ENCODE measurements at regions not wholly inside any gene's neighbourhood (a gene's known extent, or its start where the extent isn't known, plus 50 kb on each side); places are given as distances from the start of the nearest gene placed in this dataset.

DNA sequence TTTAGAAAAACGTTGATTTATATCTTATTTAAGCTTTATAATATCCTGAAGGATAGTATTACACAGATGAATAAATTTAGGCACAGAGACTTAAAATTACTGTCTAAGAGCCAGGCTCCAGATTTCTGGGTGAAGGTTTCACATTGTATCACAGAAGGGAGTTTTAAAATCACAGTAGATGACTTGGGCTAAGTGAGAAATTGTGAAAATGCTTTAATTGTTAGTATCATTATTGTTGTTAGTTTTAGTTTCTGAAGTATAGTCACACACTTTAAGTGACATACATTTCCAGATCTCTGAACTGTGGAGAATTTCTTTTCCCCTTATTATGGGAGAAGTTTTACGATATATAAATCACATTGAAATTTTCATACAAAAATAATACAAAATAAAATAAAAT lies 83.5 kb downstream of the NDUFS5 start:
- no peak for DNase-seq

DNA sequence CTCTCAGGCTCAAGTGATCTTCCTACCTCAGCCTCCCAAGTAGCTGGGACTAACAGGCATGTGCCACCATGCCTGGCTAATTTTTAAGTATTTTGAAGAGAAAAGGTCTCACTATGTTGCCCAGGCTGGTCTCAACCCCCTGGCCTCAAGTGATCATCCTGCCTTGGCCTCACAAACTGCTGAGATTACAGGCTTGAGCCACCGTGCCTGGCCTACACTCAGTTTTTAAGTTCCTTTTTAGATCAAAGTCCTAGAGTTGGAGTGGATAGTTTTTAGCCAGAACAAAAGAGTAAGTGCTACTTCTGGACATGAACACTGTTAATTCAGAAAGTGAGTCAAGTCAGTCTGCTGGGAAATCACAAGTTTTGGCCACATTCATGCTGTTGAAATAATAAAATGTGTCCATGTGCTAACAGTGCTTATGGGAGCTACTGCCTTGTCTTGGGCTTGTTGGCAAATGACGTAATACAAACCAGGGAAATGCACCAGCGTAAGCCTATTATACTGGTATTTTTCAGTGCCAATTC lies 84.2 kb downstream of the NDUFS5 start:
- no peak for DNase-seq

- DNase-seq = no peak
Measured at GRCh38 chr1:39110882-39111281, 84.7 kb downstream of the NDUFS5 start.

GRCh38 chr1:39113109-39113743 lies 87.1 kb downstream of the NDUFS5 start:
- DNase-seq = no peak

DNA sequence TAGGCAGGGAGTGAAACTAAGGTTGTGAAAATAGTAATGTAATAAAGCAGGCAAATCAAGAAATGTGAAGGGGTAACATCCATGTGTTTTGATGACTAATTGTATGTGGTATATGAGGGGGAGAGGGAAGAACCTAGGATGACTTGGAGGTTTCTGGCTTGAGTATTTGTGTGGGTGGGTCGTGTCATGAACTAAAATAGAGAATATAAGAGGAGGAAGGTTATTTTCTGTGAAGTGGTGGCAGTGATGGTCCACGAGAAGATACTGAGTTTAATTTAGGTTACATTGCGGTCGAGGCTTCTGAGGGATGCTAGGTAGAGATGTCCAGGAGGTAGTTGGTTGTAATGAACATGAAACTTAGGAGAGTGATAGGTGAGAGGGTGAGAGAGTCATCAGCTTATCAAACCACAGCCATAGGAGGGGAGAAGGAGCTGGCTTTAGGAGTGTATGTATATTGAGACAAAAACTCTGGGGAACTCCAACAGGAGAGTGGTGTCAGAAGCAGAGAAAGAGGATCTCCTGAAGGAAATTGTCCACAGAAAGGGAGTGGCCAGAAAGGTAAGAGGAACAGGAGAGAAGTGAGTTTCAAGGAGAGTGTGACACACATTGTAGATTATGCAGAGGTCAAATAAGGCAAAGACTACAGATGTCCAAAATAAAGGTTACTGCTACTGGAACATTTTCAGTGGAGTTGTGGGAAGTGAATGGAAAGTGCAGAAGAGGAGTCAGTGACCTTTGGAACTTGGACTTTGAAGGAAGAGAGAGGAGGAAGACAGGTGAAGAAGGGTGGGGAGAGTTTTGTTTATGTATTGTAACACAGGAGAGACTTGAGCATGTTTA lies 89.0 kb upstream of the MACF1 start:
- DNase-seq = no peak

DNA sequence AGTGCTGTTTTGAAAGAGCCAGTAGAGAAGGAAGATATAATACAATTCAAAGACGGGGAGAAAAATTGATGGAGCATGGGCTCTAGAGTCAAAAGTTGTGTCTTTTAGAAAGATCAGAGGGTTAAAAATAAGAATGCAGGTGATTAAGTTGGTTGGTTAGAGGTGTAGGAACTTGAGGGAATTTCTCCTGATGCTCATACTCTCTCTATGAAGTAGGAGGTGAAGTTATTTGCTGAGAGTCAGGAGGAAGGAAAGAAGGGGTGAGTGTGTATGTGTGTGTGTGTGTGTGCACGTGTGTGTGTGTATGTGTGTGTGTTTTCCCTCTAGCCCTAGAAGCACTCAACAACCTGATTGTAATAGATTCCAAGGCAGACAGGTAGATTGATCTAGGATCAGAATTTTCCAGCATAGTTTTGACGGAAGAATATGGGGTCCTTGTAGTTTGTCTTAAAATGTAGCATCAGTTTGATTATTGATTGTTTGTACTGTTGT lies 88.3 kb upstream of the MACF1 start:
- no peak for DNase-seq

- no peak for DNase-seq
Measured at GRCh38 chr1:39116860-39117728, 87.4 kb upstream of the MACF1 start.

DNA sequence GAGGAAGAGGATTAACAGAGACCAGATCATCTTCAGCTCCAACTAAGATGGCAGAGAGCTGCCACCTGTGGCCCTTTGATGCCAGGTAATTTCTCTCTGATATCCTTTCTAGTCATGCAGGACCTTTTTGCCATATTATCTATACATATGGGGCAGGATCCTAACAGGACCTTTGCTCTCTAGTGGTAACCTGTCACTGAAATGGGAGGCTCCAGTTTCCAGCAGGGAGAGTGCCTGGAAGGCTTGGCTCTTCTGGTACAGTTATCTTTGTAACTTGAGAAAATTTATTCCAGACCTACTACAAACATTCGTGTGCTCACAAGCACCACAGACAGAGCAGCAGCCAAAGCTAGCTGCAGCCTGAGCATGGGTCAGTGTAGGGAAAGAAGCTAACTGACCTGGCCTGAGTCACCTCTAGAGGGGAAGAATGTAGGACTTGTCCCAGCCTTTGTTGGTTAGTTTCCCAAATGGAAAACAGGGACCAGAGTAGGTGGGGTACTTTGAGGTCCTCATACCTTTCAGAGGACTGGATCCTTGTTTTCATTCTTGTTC lies 86.5 kb upstream of the MACF1 start:
- DNase-seq = no peak

DNA sequence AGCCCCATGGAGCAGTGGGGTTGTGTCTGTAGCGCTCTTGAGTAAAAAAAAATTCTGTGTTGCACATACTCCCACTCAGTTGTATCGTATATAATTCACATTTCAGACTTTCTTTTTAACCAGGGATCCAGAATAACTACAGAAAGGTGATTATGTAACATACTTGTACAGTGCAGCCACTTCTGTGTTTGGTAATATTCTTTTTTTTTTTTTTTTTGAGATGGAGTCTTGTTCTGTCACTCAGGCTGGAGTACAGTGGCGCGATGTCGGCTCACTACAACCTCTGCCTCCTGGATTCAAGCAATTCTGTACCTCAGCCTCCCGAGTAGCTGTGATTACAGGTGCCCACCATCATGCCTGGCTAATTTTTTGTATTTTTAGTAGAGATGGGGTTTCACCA lies 82.4 kb upstream of the MACF1 start:
- DNase-seq = no peak

- DNase-seq = no peak
Measured at GRCh38 chr1:39124282-39124681, 80.2 kb upstream of the MACF1 start.

GRCh38 chr1:39127513-39127912 lies 77.0 kb upstream of the MACF1 start:
- DNase-seq = no peak

- DNase-seq = no peak
Measured at GRCh38 chr1:39128126-39128525, 76.4 kb upstream of the MACF1 start.

DNA sequence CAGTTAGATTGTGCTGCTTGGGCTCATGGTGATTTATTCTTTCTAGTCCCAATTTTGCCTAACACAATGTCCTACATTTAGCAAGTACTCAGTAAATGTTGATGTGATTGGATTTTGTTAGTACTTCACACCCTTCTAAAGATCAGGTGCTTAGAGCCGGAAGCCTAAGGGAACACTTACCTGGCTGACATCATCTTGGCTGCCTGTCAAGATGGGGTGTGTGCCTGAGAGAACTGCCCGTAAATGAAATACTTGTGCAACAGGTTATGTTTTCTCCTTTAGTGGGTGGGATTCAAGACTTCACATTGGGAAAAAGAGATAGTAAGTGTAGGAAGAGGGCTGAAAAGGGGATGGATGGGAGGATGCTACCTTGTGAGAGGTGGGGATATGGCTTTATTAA lies 75.5 kb upstream of the MACF1 start:
- no peak for DNase-seq

GRCh38 chr1:39129514-39129913 lies 75.0 kb upstream of the MACF1 start:
- DNase-seq = no peak

- DNase-seq = no peak
Measured at GRCh38 chr1:39130325-39130724, 74.2 kb upstream of the MACF1 start.

DNA sequence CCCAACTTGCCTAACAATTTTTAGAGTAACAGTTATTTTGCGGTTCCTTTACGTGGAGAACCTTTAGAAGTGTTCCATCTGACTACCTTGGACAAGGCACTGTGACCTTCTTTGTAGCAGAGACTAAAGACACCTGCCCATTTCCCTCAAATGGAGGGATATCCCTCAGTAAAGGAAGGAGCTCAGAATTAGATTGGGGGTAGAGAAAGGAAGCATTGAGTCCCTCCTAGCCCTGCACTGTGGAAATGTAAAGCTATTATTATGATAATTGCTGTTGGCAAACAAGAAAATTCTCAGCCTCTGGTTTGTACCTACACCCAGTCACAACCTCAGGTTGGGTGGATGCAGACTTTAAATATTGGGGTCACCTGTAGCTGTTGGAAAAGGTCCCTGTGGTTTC lies 72.6 kb upstream of the MACF1 start:
- DNase-seq = no peak

GRCh38 chr1:39132505-39133339 lies 71.8 kb upstream of the MACF1 start:
- DNase-seq = no peak

DNA sequence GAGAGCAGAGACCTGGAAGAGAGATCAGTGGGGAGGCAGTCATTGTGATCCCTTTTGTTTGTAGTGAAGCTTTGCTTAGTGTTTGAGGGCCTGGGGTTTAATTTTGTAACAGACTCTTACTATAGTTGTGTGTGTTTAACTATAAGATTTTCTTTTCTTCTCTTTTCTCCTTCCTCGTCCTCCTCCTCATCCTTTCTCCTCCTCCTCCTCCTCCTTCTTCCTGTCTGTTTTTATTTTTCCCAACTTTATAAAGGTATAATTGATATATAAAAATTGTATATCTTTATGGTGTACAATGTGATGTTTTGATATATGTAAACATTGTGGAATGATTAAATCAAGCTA lies 71.2 kb upstream of the MACF1 start:
- no peak for DNase-seq

DNA sequence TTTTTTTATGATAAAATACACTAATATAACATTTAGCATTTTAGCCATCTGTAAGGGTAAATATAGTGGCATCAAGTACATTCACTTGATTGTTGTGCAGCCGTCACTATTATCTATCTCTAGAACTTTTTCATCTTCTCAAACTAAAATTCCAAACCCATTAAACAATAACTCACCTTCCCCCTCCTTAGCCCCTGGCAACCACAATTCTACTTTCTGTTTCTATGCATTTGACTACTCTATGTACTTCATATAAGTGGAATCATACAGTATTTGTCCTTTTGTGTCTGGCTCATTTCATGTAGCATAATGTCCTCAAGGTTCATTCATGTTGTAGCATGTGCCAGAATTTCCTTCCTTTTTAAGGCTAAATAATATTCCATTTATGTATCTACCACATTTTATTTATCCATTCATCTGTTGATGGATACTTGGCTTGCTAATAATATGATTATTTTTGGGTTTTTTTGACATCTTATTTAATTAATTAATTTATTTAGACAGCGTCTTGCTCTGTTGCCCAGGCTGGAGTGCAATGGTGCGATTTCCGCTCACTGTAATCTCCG lies 69.6 kb upstream of the MACF1 start:
- DNase-seq = no peak

DNA sequence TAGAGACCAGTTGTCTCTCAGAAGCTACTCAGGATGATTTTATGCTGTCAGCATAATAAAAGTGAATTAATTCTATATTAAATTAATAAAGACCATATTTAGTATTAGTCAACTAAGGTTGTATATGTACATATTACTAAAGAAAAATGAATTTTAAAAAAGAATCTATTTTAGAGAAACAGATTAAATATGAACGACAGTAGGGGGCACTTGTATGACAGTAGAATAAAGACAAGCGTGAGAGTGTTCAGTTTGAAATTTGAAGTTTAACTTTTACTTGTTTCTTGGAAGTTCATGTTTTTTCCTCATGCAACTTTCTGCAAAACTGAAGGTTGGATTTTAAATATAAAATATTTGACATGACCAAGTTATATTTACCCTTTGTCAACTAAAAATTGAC lies 67.9 kb upstream of the MACF1 start:
- no peak for DNase-seq

- DNase-seq = no peak
Measured at GRCh38 chr1:39139723-39140360, 64.7 kb upstream of the MACF1 start.

Data from CD4-positive, alpha-beta T cell treated with Interleukin-17A for 1 hour (primary cell).